NB4 (cell line): ENCODE measurements at regions not wholly inside any gene's neighbourhood (a gene's known extent, or its start where the extent isn't known, plus 50 kb on each side); places are given as distances from the start of the nearest gene placed in this dataset.

Experiments
- CTCF ChIP-seq: IDR thresholded peaks from one replicate; pipeline ENCODE4 v1.5.1; 2012; ENCODE audit warnings: low read depth, low read length
- MAX ChIP-seq: IDR thresholded peaks from 2 replicates; pipeline ENCODE4 v1.6.1; 2011; ENCODE audit warnings: low read depth, low read length
- POLR2A ChIP-seq: IDR thresholded peaks from 2 replicates; pipeline ENCODE4 v1.6.1; 2011; ENCODE audit warnings: mild to moderate bottlenecking; ENCODE audit not compliant: insufficient read length; ENCODE audit errors: extremely low read depth

- no peak for TF ChIP-seq MAX
- TF ChIP-seq CTCF = no peak
- TF ChIP-seq POLR2A = no peak
Measured at GRCh38 chr15:39345176-39345575, 235.7 kb upstream of the THBS1 start.
